Prostate gland (tissue), 2 donors: ENCODE measurements at regions not wholly inside any gene's neighbourhood (a gene's known extent, or its start where the extent isn't known, plus 50 kb on each side); places are given as distances from the start of the nearest gene placed in this dataset.

Experiments
- POLR2AphosphoS5 ChIP-seq: sonication (generic); formaldehyde crosslinking; IDR thresholded peaks from one replicate; pipeline ENCODE4 v1.6.1; 2017; ENCODE audit warnings: antibody characterized with exemption
- TF ChIP-seq, protein P1 (sequence below), 4 experiments: fragments of 200-600 bp in 2 of 4; fragments of 450-650 bp in 2 of 4; sonication (generic) in 2 of 4; IDR thresholded peaks; 1 replicate in 3 of 4; 2 replicates in 1 of 4; pipeline ENCODE4 v1.5.1; 2016 to 2019; ENCODE audit warnings: antibody characterized with exemption in 4 of 4, mild to moderate bottlenecking in 2 of 4, moderate library complexity in 2 of 4

DNA sequence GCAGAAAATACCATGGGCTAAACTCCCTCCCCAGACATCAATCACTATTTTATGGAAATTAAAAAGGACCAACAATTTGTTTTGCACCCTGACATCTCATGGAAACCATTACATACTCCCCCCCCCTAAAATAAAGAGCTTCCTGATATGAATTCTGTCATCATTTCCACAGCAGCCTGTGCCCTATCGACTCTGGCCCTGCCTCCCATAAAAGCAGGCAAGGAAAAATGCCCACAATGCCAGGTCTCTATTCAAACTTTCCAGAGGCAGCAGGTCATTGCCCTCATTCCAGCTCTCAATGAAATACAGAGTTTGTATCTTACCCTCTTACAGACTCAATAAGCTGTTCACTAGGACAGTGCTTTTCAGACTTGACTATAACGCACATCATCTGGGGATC, 254.4 kb upstream of the TANK start:
- no peak for TF ChIP-seq POLR2AphosphoS5
- TF ChIP-seq, protein P1, sequence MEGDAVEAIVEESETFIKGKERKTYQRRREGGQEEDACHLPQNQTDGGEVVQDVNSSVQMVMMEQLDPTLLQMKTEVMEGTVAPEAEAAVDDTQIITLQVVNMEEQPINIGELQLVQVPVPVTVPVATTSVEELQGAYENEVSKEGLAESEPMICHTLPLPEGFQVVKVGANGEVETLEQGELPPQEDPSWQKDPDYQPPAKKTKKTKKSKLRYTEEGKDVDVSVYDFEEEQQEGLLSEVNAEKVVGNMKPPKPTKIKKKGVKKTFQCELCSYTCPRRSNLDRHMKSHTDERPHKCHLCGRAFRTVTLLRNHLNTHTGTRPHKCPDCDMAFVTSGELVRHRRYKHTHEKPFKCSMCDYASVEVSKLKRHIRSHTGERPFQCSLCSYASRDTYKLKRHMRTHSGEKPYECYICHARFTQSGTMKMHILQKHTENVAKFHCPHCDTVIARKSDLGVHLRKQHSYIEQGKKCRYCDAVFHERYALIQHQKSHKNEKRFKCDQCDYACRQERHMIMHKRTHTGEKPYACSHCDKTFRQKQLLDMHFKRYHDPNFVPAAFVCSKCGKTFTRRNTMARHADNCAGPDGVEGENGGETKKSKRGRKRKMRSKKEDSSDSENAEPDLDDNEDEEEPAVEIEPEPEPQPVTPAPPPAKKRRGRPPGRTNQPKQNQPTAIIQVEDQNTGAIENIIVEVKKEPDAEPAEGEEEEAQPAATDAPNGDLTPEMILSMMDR (IDR thresholded peaks at IDR 0.05), result no peak
